GM18873 (cell line): ENCODE measurements at regions not wholly inside any gene's neighbourhood (a gene's known extent, or its start where the extent isn't known, plus 50 kb on each side); places are given as distances from the start of the nearest gene placed in this dataset.
"Not testable (repeated sequence)": the region's sequence is repeated elsewhere in the genome, so short reads cannot be mapped to it uniquely, and the experiment has no call there.

Experiments used
- ATAC-seq: cut with Tn5 transposase; IDR thresholded peaks from one replicate; pipeline ENCODE4 v1.9.1; 2021; ENCODE audit warnings: mild to moderate bottlenecking, moderate library complexity, moderate number of reproducible peaks; ENCODE audit not compliant: unreplicated experiment, low FRiP score

DNA sequence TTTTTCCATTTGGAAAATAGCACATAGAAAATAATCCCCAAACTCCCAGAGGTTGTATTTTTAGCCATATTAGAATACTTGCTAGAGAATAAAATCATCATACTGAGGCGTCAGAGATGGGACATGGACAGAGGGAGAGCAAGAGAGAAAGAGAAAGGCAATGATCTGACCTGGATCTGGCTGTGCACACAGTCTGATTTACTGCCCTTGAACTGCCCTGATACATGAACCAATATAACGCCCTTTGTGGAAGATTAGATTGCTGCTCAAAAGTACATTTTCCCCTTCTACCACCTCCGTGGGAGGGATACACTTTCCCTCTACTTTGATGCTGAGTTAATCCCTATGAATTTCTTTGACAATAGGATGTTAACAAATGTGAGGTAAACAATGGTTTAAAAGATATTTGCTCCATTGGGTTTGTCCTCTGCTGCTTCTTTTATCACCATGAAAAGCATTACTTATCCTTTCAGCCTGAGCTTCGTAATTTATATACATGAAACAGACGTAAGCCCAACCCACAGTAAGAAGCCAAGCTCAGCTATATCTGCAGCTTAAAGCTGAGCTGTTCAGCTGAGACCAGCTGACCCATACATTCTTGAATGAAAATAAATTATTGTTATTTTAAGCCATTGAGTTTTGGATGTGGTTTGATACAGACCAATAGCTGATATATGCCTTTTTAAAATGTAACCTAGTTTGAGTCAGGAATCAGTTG, 1664.6 kb upstream of the CELF4 start:
- no peak for ATAC-seq

DNA sequence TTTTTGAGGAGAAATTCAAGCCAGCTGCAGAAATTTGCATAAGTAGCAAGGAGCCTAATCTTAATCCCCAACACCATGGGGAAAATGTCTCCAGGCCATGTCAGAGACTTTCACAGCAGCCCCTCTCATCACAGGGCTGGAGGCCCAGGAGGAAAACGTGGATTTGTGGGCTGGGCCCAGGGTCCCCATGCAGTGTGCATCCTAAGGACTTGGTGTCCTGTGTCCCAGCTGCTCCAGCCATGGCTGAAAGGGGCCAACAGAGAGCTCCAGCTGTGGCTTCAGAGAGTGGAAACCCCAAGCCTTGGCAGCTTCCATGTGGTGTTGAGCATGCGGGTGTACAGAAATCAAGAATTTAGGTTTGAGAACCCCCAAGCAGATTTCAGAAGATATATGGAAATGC, 1662.2 kb upstream of the CELF4 start:
- ATAC-seq = not testable (repeated sequence)

DNA sequence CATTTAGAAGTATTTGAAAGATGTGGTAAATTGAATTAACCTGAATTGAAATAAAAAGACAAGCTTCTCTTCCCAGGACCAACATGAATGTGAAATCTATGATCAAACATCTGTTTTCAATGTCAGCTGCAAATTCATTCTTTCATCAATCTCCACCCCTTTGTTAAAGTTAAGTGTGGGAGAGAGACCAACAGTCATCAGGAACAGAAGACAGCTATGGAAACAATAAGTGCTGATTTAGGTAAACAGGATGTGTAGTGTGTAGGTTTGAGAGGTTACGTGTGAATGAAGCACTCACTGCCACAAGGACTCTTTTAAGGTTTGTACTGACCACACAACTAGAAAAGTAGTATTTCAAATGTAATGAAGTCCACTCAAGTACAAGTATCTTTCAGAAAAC, 1659.8 kb upstream of the CELF4 start:
- no peak for ATAC-seq

DNA sequence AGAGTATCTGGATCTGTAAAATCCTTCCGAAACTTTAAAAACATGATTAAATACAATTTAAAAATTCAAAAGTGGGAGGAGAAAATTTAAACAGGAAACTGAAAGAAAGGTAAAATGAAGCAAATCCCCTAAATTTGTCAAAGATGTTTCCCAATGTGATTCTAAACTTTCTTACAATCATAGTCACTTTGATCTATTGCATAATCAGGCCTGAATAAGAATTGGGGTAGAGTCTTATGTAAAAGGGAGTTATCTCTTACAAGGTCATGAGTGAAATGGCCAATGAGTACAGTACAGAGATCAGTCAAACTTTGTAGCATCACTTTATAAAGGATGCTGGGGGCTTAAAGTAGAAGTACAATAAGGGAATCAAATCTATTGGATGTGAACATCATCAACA, 1657.7 kb upstream of the CELF4 start:
- no peak for ATAC-seq

DNA sequence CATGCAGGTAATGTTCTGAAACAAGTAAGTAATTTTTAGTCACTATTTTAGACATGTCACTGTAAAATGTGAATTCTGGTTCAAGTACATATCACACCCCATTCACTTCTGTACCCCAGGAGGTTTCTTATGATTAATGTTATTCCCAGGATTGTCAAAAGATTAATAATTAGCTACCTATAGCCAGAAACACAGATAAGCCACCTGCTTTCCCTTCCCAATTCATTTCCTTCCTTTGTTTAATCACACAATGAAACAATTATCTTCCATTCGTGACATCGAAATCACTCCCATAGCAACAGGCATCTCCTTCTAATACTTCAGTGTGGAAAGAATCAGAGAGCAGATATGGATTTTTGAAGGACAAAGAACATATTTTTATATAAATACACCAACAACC, 1650.3 kb upstream of the CELF4 start:
- no peak for ATAC-seq

DNA sequence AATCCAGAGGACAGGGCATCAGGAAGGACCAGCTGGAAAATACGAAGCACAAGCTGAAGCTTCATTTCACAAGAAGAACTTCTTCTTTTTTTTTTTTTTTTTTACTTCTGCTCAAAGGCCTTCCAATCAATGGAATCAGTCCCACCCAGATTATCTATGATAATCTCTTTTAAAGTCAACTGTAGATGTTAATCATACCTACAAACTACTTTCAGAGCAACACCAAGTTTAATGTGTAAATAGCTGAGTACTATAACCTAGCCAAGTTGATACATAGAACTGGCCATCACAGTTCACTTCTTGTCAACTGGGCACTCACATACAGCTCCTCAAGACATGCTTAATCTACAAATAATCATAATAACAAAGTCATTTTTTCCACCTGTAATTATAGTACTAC, 1645.9 kb upstream of the CELF4 start:
- ATAC-seq = no peak

DNA sequence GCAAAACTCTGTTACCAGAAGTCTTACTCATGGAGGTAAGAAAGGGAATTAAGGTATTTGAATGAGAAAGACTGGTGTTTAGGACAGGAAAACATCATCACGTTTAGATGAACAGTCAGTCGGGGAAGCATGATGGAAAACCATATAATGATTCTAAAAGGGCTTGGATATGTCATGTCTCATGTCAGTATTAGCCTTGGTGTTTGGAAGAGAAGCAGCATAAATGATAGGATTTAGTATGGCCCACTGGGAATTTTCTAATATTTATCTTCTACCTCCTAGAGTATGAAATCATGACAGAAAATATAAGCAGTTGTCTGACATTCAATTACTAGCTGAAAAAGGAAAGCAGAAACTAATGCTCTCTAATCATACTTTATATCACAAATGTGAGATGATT, 1643.6 kb upstream of the CELF4 start:
- no peak for ATAC-seq

DNA sequence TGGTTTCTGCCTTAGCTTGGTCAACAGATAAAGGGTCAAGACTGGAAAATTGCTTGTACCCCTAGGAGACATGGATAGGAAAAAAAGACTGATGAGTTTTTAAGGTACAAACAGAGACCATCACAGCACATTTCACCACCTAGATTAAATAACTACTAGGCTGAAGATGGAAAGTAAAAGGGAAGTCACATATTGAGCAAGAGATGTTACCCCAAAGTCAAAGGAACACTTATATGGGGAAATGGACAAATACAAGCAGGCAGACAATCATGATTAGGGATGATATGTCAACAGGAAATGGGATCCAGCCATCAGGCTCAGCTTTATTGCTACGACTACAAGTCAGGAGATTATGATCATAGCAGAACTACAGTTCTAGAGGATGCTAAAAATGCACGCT, 1643.1 kb upstream of the CELF4 start:
- no peak for ATAC-seq

DNA sequence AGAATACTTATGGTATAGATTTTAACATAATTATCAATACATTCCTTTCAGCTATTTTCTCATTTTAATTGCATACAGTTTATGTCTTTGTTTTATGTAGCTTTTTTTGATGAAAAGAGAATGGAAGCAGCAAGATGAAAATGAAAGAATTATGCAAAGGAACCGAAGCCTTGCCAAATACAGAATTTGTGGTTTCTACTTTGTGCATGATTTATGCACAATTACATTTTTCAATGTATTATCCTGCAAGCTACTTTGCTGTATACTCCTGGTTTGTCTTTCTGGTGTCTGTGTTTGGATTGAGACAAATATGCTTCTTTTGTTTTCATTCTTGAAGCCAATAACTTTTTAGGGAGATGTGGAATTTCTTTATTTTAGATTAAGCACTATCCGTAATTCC, 1642.6 kb upstream of the CELF4 start:
- no peak for ATAC-seq

DNA sequence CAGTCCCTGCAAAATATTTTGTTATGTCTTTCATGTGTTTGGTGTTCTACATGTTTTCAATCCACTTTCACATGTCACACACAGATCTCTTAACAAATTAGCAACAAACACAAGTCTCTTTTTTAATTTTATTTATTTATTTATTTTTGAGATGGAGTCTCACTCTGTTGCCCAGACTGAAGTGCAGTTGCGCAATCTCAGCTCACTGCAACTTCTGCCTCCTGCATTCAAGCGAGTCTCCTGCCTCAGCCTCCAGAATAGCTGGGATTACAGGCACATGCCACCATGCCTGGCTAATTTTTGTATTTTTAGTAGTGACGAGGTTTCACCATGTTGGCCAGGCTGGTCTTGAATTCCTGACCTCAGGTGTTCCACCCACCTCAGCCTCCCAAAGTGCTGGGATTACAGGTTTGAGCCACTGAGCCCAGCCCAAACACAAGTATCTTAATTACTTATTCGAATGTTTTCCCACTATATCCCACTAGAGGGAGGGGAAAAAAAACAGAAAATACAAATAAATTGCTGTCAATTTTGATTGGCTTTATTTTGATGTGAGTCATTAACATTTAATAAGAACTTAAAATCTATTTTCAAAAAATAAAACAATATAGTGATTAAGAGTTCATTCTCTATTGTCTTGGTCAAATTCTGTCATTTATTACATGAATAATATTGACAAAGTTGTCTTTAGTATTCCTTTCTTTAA, 1641.0 kb upstream of the CELF4 start:
- ATAC-seq = not testable (repeated sequence)

DNA sequence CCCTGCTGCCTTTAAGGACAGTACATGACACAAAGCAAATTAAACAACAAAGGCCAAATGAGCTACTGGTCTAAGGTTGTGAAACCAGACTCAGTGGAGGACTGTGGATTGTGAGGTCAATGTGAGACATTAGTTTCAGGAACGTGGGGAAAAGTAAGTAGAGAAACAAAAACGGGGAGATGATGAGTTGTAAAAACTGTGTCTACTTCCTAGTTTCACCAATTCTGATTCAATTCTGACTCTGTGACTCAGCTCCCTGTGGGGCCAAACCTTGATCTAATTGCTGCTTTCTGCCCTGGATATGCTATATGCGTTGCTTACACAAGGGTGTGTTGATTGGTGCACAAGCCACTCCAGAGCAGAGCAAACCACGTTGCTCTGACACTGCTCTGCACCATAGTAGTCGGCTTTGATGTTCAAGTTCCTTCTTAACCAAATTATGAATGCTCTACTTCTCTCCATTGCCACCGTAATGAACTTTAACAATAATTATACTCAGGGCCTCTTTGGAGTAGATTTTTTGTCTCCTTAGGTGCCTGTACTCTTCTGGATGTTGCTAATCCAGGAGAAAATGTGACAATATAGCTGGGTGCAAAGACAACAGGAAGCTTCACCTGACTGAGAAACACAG, 1640.1 kb upstream of the CELF4 start:
- ATAC-seq = no peak

DNA sequence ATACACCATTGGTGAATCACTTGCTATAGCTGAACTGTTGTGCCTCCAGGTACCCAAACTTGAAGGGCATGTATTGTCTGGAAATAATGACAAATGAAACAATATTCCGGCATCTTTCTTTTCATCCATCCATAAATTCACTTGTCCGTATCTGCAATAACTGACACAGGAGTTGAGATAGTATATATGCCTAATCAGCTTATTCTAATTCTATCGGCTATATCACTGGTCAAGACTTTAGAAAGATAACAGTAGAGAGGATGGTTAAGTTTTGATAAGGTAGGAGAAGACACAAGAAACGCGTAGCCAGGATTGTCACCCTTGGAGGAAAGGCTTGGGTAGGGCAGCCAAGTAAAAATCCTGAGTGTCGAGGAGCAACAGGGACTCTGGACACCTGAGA, 1634.6 kb upstream of the CELF4 start:
- ATAC-seq = no peak

DNA sequence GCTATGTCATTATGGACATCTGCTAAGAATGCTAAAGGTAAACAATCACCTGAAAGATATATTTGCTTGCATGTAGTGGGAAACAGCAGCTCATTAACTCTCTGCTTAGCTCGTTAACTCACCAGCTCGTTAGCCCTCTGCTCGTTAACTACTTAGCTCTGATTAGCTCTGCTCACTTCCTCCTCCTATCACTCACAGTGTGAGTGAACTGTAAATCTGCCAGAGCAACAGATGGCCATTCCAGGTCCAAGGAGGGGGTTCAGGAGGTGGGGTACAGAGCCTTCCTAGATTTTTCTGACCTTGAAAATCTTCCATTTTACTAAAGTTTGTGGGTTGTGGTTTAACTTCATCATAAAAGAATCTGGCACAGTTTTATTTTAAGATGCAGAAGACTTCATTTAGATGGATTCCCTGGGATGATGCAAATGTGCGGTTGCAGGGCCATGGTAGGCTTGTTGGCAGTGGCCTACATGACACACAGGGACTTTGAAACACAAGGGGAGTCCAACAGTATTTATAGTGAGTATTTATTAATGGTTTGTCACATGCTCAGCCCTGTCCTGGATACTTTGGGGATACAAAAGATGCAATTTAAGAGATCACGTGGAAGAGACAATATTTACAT, 1633.7 kb upstream of the CELF4 start:
- no peak for ATAC-seq

DNA sequence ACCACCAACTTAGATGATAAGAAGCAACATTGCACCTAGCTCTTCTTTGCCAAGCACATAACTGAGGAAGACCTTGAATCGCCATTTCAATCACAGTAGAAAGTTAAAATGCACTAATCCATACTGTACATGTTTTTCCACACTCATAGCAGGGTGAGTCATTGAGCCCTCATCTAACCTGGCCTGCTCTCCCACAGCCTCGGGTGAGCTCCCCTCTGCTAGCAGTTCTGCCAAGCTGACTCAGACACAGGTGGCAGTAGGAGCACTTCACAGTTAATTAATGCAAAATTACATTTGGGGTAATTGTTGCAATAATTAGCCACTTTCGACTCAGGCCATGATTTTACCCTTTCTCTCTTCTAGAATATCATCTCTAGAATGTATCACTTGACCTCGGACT, 1632.8 kb upstream of the CELF4 start:
- ATAC-seq = no peak

DNA sequence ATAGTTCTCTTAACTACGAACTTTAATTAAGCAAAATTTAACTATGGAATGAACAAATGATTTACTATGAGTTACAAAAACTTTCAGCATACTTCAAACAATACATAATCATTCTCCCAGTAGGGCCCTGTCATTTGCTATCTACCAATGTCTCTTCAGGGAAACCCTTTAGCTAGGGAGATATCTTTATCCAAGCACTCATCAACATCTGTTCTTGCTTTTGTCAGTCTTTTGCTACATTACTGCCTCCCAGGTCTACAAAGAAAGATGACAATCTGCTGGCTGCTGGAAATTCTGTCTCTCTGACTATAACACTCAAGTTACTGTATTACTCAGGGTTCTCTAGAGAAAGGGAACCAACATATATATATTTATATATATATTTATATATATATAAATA, 1626.3 kb upstream of the CELF4 start:
- ATAC-seq = no peak

DNA sequence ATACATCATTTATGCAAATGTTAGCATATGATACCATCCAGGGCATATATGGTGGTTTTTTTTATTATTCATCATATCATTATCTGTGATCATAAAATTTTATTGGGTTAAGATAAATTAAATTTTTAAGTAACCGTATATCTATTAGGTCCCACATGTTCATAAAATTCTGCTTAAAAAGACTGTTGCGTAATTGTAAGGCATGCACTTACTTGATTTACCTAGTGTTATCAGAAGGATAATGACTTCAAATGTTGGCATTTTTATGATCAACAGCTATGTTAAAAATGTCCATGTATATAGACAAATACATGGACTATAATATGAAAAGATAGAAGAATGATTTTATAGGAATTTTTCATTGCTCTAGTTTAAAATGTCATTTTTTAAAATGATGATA, 1625.5 kb upstream of the CELF4 start:
- no peak for ATAC-seq

DNA sequence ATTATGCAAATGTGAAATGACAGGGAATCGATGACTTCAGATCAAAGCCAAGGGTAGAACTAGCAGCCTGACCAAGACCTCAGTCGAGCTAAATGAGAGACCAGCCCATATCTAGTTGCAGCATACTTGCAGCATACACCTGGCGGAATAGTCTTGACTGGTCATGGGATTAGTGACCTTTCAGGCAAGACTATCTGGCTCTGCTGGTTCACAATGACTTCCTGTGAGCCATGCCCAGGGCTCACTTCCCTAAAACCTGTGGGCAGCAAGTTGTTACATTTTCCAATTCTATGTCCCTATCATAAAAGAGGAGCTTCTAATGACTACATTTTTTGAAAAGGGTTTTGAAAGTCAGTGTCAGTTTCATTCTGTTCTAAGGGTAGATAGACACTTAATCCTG, 1624.9 kb upstream of the CELF4 start:
- ATAC-seq = no peak

DNA sequence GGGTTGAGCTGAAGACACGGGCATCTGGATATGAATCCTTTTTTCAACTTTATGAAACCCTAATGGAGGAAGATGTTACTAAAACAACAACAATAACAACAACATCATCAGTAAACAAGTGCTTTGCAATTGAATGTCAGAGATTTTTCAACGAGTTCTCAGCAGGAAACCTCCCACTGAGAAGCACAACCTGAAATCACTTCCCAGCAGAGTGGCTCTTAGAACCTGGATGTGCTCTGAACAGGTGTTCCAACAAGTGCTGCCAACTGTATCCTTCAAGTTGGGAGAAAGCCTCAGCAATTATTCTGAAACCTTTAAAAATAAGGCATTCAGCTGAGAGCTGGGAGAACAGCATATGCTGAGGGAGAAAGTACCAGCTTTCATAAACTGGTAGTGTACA, 1622.7 kb upstream of the CELF4 start:
- no peak for ATAC-seq

DNA sequence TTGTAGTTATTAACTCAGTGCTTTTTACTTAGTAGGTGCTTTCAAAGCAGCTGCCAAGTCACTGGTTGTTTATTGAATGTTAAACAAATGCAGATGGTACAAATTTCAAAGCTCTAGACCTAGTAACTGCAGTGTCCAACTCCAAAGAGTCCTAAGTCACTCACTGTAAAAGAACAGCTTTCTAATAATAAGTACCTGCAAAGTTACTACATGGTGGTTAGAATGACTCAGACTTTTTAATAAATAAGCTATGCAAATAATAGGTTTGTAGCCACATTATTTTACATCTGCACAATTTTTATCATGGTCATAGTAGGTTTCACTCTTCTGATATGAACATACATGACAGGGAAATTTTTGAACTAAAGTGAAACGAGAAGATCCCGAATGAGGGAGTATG, 1620.4 kb upstream of the CELF4 start:
- ATAC-seq = no peak

DNA sequence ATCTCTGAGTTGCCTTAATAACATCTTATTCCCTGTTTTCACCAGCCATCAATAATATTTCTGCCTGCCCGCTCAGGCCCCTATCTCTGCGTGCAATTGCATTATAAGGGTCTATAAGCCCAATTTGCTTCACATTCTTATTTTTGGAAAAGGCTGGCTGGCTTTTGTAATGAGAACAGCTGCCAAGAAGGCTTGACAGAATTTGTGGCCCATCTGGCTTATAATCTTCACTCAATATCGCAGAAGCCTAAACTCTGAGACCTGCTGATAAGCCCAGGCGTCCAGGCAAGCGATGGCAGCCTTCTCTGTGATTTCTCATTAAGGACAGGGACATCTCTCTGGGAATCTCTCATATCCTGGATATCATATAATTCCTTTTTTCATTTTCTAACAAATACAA, 1618.6 kb upstream of the CELF4 start:
- no peak for ATAC-seq

DNA sequence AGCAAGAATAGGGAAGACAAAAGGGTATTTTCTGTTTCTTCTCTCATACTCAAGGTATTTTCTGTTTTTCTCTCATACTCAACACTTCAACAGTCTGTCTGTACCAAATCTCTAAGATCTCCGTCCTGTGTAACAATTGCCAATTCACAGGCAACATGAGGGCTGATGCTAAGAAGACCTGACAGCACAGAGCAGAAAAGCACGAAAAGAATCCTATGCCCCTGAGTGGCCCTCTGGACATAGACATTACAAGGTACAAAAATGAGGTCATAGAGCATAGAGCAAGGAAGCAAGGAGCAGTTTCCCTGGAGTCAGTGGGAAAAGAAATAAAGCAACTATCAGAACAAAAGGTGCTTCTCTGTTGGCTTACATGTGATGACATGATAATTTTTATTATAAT, 1612.6 kb upstream of the CELF4 start:
- no peak for ATAC-seq
